ENCODE measurements at regions not wholly inside any gene's neighbourhood (a gene's known extent, or its start where the extent isn't known, plus 50 kb on each side); places are given as distances from the start of the nearest gene placed in this dataset.

DNA sequence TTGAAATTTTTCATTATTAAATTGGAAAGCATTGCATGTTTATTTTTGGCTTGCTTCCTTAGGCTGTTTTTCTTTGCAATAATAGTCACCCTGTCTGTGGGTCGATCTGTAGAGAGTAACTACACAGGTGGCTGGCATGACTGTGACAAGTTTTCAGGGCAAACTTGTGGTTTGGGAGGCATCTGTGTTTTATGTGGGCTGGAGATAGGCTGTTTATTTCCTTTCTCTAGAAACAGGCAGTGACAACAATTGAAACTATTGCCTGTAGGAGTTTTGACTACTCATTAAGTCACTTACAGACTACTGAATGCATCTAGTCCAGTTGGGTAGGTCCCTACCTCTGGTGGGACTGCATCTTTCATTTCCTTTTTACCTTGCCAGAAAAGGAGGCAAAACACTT, 155.6 kb downstream of the DYRK2 start:
- no peaks in the 10 kb centered on the region for H3K36me3 ChIP-seq (ENCODE audit: control insufficient read depth in 2 of 4, insufficient read depth in 4 of 4, low read length in 3 of 4)
- no peak overlapping the region for H3K14ac ChIP-seq (ENCODE audit: insufficient read length)
- no peak overlapping the region for H4K8ac ChIP-seq (ENCODE audit: extremely low read depth, insufficient read depth, low read length)
- H2BK15ac ChIP-seq (ENCODE audit: low read length) = no peak overlapping the region
- H3K4me3 ChIP-seq (ENCODE audit: extremely low read depth in 1 of 4, insufficient read depth in 2 of 4, low read depth in 3 of 4, low read length in 4 of 4) = no peak overlapping the region
- no peak overlapping the region for H4K5ac ChIP-seq (ENCODE audit: insufficient read length, low read depth, low read length)
- no peak for FAIRE-seq
- no peak overlapping the region for H2BK12ac ChIP-seq (ENCODE audit: low read depth, low read length)
- no peak overlapping the region for H3K4me2 ChIP-seq (ENCODE audit: insufficient read depth in 1 of 2, low read depth in 2 of 2, low read length in 2 of 2)
- no peak overlapping the region for H2BK120ac ChIP-seq (replicated peaks; ENCODE audit: low read depth, low read length)
- H3K18ac ChIP-seq (ENCODE audit: extremely low read depth, low read length) = no peak overlapping the region
- H3K27me3 ChIP-seq (replicated peaks in 1 of 4; ENCODE audit: control insufficient read depth in 3 of 4, extremely low read depth in 1 of 4, insufficient read depth in 3 of 4, low read length in 3 of 4) = no peaks in the 10 kb centered on the region
- no peak overlapping the region for H2AK5ac ChIP-seq (ENCODE audit: low read depth, low read length)
- no peak for DNase-seq (ENCODE audit: low read depth in 1 of 2, low spot score in 2 of 2)
- no peak overlapping the region for H2AFZ ChIP-seq (ENCODE audit: low read length)
- H3K23me2 ChIP-seq (ENCODE audit: low read depth, low read length) = no peaks in the 10 kb centered on the region
- H3K4ac ChIP-seq (replicated peaks; ENCODE audit: insufficient read length, low read depth, low read length) = no peak overlapping the region
- no peak overlapping the region for H3K23ac ChIP-seq (ENCODE audit: insufficient read length)
- H3K9me3 ChIP-seq (ENCODE audit: insufficient read depth in 2 of 2, low read depth in 1 of 2, low read length in 1 of 2) = no peaks in the 10 kb centered on the region
- H3K4me1 ChIP-seq (replicated peaks in 1 of 4; ENCODE audit: control insufficient read depth in 3 of 4, insufficient read depth in 4 of 4, low read length in 3 of 4) = peaks cover 0 to 12% (median 3%) of the 10 kb centered on the region in 4 experiments; a peak in 3 of 7 replicates
- H2BK5ac ChIP-seq (ENCODE audit: low read depth, low read length) = no peak overlapping the region
- H3K9ac ChIP-seq (replicated peaks in 1 of 4; ENCODE audit: extremely low read depth in 1 of 4, low read depth in 3 of 4, low read length in 3 of 4) = no peak overlapping the region
- H4K91ac ChIP-seq (replicated peaks; ENCODE audit: insufficient read length, low read length) = no peak overlapping the region
- H2BK20ac ChIP-seq (ENCODE audit: low read length) = no peak overlapping the region
- no peaks in the 10 kb centered on the region for H3K79me1 ChIP-seq (ENCODE audit: low read depth, low read length)
- no peak overlapping the region for H3K27ac ChIP-seq (ENCODE audit: low read depth, low read length)
- ChIA-PET CTCF (ENCODE audit: partially characterized antibody) (interaction anchor here (0.6 kb wide), 1 partner anchor 10 kb away, joined by 3 read pairs; no protein-coding TSS in a partner anchor), POLR2A (ENCODE audit: partially characterized antibody) (no interaction called here)
- H3K56ac ChIP-seq (replicated peaks; ENCODE audit: insufficient read length, low read depth, low read length) = no peak overlapping the region
- H3K79me2 ChIP-seq (ENCODE audit: control insufficient read depth in 1 of 2, insufficient read depth in 2 of 2, low read length in 2 of 2) = no peaks in the 10 kb centered on the region
- 78% methylated on average over 1 of the region's 1 CpG; no CpG with 5 or more reads in 1 of the 2 experiments for WGBS, 2 experiments (ENCODE audit: extremely low coverage in 1 of 2, insufficient coverage in 1 of 2, insufficient read length in 1 of 2, insufficient replicate concordance in 2 of 2, low coverage in 1 of 2, low lambda C conversion rate in 2 of 2, missing lambda C conversion rate in 1 of 2)
- no peaks in the 10 kb centered on the region for H4K20me1 ChIP-seq (replicated peaks in 1 of 2; ENCODE audit: control insufficient read depth in 1 of 2, insufficient read depth in 2 of 2, low read length in 2 of 2)
- TF ChIP-seq POLR2A (IDR thresholded peaks at IDR 0.05; ENCODE audit: control extremely low read depth in 1 of 2, low read depth in 2 of 2, low read length in 2 of 2) = no peak
- TF ChIP-seq POU5F1 (IDR thresholded peaks at IDR 0.05; ENCODE audit: low read depth, low read length) = no peak
- no peak for TF ChIP-seq CTCF (IDR thresholded peaks at IDR 0.05; ENCODE audit: control extremely low read depth in 1 of 3, insufficient read depth in 1 of 3, low read depth in 1 of 3, low read length in 3 of 3)
- no peak for TF ChIP-seq RNF2 (IDR thresholded peaks at IDR 0.05; ENCODE audit: borderline replicate concordance, low read depth, low read length, missing control alignments, poor library complexity, severe bottlenecking)
- TF ChIP-seq CHD1 (IDR thresholded peaks at IDR 0.05; ENCODE audit: low read depth, low read length) = no peak
- no peak for TF ChIP-seq SIN3A (conservative IDR thresholded peaks at IDR 0.05 in 1 of 2, IDR thresholded peaks at IDR 0.05 in 1 of 2; ENCODE audit: low read depth in 1 of 2, low read length in 2 of 2)
- TF ChIP-seq RAD21 (IDR thresholded peaks at IDR 0.05 in 1 of 2, conservative IDR thresholded peaks at IDR 0.05 in 1 of 2; ENCODE audit: low read depth in 2 of 2, low read length in 2 of 2) = no peak
- TF ChIP-seq NANOG (IDR thresholded peaks at IDR 0.05; ENCODE audit: insufficient read depth, low read depth, low read length, poor library complexity, severe bottlenecking) = no peak
- TF ChIP-seq SAP30 (IDR thresholded peaks at IDR 0.05; ENCODE audit: insufficient read depth, insufficient replicate concordance, low read length) = no peak
- no peak for TF ChIP-seq EP300 (IDR thresholded peaks at IDR 0.05; ENCODE audit: borderline replicate concordance in 1 of 2, low read depth in 2 of 2, low read length in 2 of 2)

All from H1 (cell line).